ENCODE measurements at regions not wholly inside any gene's neighbourhood (a gene's known extent, or its start where the extent isn't known, plus 50 kb on each side); places are given as distances from the start of the nearest gene placed in this dataset.

GRCh38 chr5:42338136-42338535 is 85.1 kb upstream of the GHR start:
- TF ChIP-seq ZNF274 (IDR thresholded peaks at IDR 0.05; ENCODE audit: low read depth, low read length): no peak
- no peak for TF ChIP-seq YY1 (IDR thresholded peaks at IDR 0.05; ENCODE audit: insufficient read depth, insufficient read length)
- no peak for TF ChIP-seq SUZ12 (IDR thresholded peaks at IDR 0.05; ENCODE audit: extremely low read depth, insufficient read depth, insufficient read length)
